ENCODE measurements at regions not wholly inside any gene's neighbourhood (a gene's known extent, or its start where the extent isn't known, plus 50 kb on each side); places are given as distances from the start of the nearest gene placed in this dataset.

- Histone ChIP-seq H3K4me2 (ENCODE audit: low read length) (no peak overlapping the region), H3K4me3 (ENCODE audit: low read length) (no peak overlapping the region), H3K9me2 (ENCODE audit: insufficient read depth, low read length) (no peaks in the 10 kb centered on the region), H4K20me1 (ENCODE audit: insufficient read depth) (no peaks in the 10 kb centered on the region), H3K79me2 (replicated peaks; ENCODE audit: insufficient read depth, low read length) (no peaks in the 10 kb centered on the region), H3K27ac (ENCODE audit: low read length) (no peak overlapping the region), H3K9ac (ENCODE audit: low read length) (no peak overlapping the region), H3K9me3 (ENCODE audit: low read length) (peaks cover under 1% of the 10 kb centered on the region), H3K36me3 (ENCODE audit: insufficient read depth, low read length) (no peaks in the 10 kb centered on the region), H2AFZ (ENCODE audit: low read depth, low read length) (no peak overlapping the region), H3F3A (ENCODE audit: insufficient read depth, low read length, poor library complexity, severe bottlenecking) (no peaks in the 10 kb centered on the region), H3K27me3 (ENCODE audit: insufficient read depth, low read depth, low read length) (no peaks in the 10 kb centered on the region)
- TF ChIP-seq TAF1 (IDR thresholded peaks at IDR 0.05; ENCODE audit: low read depth) (no peak), POLR2AphosphoS5 (IDR thresholded peaks at IDR 0.05) (no peak), EZH2 (IDR thresholded peaks at IDR 0.05; ENCODE audit: borderline replicate concordance, insufficient read depth, low read length, poor library complexity, severe bottlenecking) (no peak), RAD21 (conservative IDR thresholded peaks at IDR 0.05) (no peak), MXI1 (conservative IDR thresholded peaks at IDR 0.05; ENCODE audit: poor library complexity, severe bottlenecking) (no peak), EP300 (conservative IDR thresholded peaks at IDR 0.05; ENCODE audit: poor library complexity, severe bottlenecking) (no peak), SMC3 (conservative IDR thresholded peaks at IDR 0.05; ENCODE audit: poor library complexity) (no peak)
- TF ChIP-seq, protein P1, sequence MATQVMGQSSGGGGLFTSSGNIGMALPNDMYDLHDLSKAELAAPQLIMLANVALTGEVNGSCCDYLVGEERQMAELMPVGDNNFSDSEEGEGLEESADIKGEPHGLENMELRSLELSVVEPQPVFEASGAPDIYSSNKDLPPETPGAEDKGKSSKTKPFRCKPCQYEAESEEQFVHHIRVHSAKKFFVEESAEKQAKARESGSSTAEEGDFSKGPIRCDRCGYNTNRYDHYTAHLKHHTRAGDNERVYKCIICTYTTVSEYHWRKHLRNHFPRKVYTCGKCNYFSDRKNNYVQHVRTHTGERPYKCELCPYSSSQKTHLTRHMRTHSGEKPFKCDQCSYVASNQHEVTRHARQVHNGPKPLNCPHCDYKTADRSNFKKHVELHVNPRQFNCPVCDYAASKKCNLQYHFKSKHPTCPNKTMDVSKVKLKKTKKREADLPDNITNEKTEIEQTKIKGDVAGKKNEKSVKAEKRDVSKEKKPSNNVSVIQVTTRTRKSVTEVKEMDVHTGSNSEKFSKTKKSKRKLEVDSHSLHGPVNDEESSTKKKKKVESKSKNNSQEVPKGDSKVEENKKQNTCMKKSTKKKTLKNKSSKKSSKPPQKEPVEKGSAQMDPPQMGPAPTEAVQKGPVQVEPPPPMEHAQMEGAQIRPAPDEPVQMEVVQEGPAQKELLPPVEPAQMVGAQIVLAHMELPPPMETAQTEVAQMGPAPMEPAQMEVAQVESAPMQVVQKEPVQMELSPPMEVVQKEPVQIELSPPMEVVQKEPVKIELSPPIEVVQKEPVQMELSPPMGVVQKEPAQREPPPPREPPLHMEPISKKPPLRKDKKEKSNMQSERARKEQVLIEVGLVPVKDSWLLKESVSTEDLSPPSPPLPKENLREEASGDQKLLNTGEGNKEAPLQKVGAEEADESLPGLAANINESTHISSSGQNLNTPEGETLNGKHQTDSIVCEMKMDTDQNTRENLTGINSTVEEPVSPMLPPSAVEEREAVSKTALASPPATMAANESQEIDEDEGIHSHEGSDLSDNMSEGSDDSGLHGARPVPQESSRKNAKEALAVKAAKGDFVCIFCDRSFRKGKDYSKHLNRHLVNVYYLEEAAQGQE (IDR thresholded peaks at IDR 0.05; ENCODE audit: borderline replicate concordance): no peak
- TF ChIP-seq, protein P2, sequence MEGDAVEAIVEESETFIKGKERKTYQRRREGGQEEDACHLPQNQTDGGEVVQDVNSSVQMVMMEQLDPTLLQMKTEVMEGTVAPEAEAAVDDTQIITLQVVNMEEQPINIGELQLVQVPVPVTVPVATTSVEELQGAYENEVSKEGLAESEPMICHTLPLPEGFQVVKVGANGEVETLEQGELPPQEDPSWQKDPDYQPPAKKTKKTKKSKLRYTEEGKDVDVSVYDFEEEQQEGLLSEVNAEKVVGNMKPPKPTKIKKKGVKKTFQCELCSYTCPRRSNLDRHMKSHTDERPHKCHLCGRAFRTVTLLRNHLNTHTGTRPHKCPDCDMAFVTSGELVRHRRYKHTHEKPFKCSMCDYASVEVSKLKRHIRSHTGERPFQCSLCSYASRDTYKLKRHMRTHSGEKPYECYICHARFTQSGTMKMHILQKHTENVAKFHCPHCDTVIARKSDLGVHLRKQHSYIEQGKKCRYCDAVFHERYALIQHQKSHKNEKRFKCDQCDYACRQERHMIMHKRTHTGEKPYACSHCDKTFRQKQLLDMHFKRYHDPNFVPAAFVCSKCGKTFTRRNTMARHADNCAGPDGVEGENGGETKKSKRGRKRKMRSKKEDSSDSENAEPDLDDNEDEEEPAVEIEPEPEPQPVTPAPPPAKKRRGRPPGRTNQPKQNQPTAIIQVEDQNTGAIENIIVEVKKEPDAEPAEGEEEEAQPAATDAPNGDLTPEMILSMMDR (IDR thresholded peaks at IDR 0.05; ENCODE audit: poor library complexity, severe bottlenecking): no peak
Measured at GRCh38 chr14:83342590-83342989, 1808.9 kb upstream of the SEL1L start.

- no peak for TF ChIP-seq MXI1 (conservative IDR thresholded peaks at IDR 0.05; ENCODE audit: poor library complexity, severe bottlenecking)
- TF ChIP-seq EP300 (conservative IDR thresholded peaks at IDR 0.05; ENCODE audit: poor library complexity, severe bottlenecking): no peak
- TF ChIP-seq, protein P2 (IDR thresholded peaks at IDR 0.05; ENCODE audit: poor library complexity, severe bottlenecking): no peak
- no peak for TF ChIP-seq TAF1 (IDR thresholded peaks at IDR 0.05; ENCODE audit: low read depth)
- TF ChIP-seq RAD21 (conservative IDR thresholded peaks at IDR 0.05): no peak
- TF ChIP-seq EZH2 (IDR thresholded peaks at IDR 0.05; ENCODE audit: borderline replicate concordance, insufficient read depth, low read length, poor library complexity, severe bottlenecking): no peak
- no peak for TF ChIP-seq POLR2AphosphoS5 (IDR thresholded peaks at IDR 0.05)
- TF ChIP-seq SMC3 (conservative IDR thresholded peaks at IDR 0.05; ENCODE audit: poor library complexity): no peak
- TF ChIP-seq, protein P1 (IDR thresholded peaks at IDR 0.05; ENCODE audit: borderline replicate concordance): no peak
- no peaks in the 10 kb centered on the region for H3K36me3 ChIP-seq (ENCODE audit: insufficient read depth, low read length)
- no peaks in the 10 kb centered on the region for H3K79me2 ChIP-seq (replicated peaks; ENCODE audit: insufficient read depth, low read length)
- H3F3A ChIP-seq (ENCODE audit: insufficient read depth, low read length, poor library complexity, severe bottlenecking): no peaks in the 10 kb centered on the region
- H2AFZ ChIP-seq (ENCODE audit: low read depth, low read length): no peak overlapping the region
- H3K27ac ChIP-seq (ENCODE audit: low read length): no peak overlapping the region
- no peak overlapping the region for H3K4me2 ChIP-seq (ENCODE audit: low read length)
- no peak overlapping the region for H3K4me3 ChIP-seq (ENCODE audit: low read length)
- no peaks in the 10 kb centered on the region for H4K20me1 ChIP-seq (ENCODE audit: insufficient read depth)
- H3K9ac ChIP-seq (ENCODE audit: low read length): no peak overlapping the region
- no peaks in the 10 kb centered on the region for H3K27me3 ChIP-seq (ENCODE audit: insufficient read depth, low read depth, low read length)
- no peaks in the 10 kb centered on the region for H3K9me2 ChIP-seq (ENCODE audit: insufficient read depth, low read length)
- H3K9me3 ChIP-seq (ENCODE audit: low read length): no peaks in the 10 kb centered on the region
Measured at GRCh38 chr14:83347874-83348273, 1814.2 kb upstream of the SEL1L start.
